WTC11 (cell line): ENCODE measurements at regions not wholly inside any gene's neighbourhood (a gene's known extent, or its start where the extent isn't known, plus 50 kb on each side); places are given as distances from the start of the nearest gene placed in this dataset.

Source experiments
- ATAC-seq: fragments of 200-7000 bp; cut with Tn5 transposase; 2 replicates; pipeline ENCODE4 v1.10.0; 2021; ENCODE audit warnings: mild to moderate bottlenecking, moderate library complexity
- CTCF ChIA-PET: fragments of 300-600 bp; sonication (Branson Sonifier 250); formaldehyde crosslinking; loops from one replicate; lab custom pipeline; 2021; ENCODE audit warnings: antibody characterized with exemption; lab: Charles Lee
- POLR2A ChIA-PET: fragments of 350-600 bp; sonication (Branson Sonifier 250); formaldehyde crosslinking; loops from one replicate; lab custom pipeline; 2021; ENCODE audit warnings: antibody characterized with exemption; lab: Charles Lee
- DNase-seq: peaks from one replicate; pipeline ENCODE4 v3.0.0; 2021; ENCODE audit warnings: low spot score
- H3K27ac Mint-ChIP-seq: 2 replicates; pipeline ENCODE4 v1.8.0; 2021; ENCODE audit warnings: mixed read lengths
- H3K27me3 Mint-ChIP-seq: 2 replicates; pipeline ENCODE4 v1.8.0; 2021; ENCODE audit warnings: low read depth, mild to moderate bottlenecking, moderate library complexity, mixed read lengths
- H3K36me3 Mint-ChIP-seq: 2 replicates; pipeline ENCODE4 v1.8.0; 2021; ENCODE audit warnings: mixed read lengths
- H3K4me1 Mint-ChIP-seq: 2 replicates; pipeline ENCODE4 v1.8.0; 2022; ENCODE audit warnings: mixed read lengths
- H3K4me3 Mint-ChIP-seq: 2 replicates; pipeline ENCODE4 v1.8.0; 2021; ENCODE audit warnings: mild to moderate bottlenecking, moderate library complexity, mixed read lengths
- H3K9me3 Mint-ChIP-seq: 2 replicates; pipeline ENCODE4 v1.8.0; 2021; ENCODE audit warnings: mixed read lengths
- ATF1 ChIP-seq: sonication (generic); formaldehyde crosslinking; IDR thresholded peaks from 2 replicates; pipeline ENCODE4 v1.8.1; 2023; ENCODE audit warnings: mild to moderate bottlenecking, moderate library complexity, missing genetic modification reagents
- FOXP1 ChIP-seq: sonication (generic); formaldehyde crosslinking; IDR thresholded peaks from 2 replicates; pipeline ENCODE4 v1.8.0; 2022; ENCODE audit warnings: missing genetic modification reagents, mild to moderate bottlenecking, moderate library complexity, borderline replicate concordance
- GABPB1 ChIP-seq: sonication (generic); formaldehyde crosslinking; IDR thresholded peaks from 2 replicates; pipeline ENCODE4 v1.8.1; 2023; ENCODE audit warnings: mild to moderate bottlenecking, missing genetic modification reagents
- HMGA2 ChIP-seq: fragments of 250-450 bp; sonication (Bioruptor Pico); IDR thresholded peaks from 2 replicates; pipeline ENCODE4 v1.4.0; 2021; ENCODE audit warnings: mild to moderate bottlenecking, moderate library complexity
- JUN ChIP-seq: sonication (generic); formaldehyde crosslinking; IDR thresholded peaks from 2 replicates; pipeline ENCODE4 v1.8.0; 2023; ENCODE audit warnings: mild to moderate bottlenecking, missing genetic modification reagents
- NFE2L1 ChIP-seq: sonication (generic); formaldehyde crosslinking; IDR thresholded peaks from 2 replicates; pipeline ENCODE4 v1.8.1; 2023; ENCODE audit warnings: missing genetic modification reagents
- NFYB ChIP-seq: sonication (generic); formaldehyde crosslinking; conservative IDR thresholded peaks from 2 replicates; pipeline ENCODE4 v1.8.0; 2022; ENCODE audit warnings: low read depth, missing genetic modification reagents
- OVOL2 ChIP-seq: fragments of 250-450 bp; sonication (Bioruptor Pico); IDR thresholded peaks from 2 replicates; pipeline ENCODE4 v1.9.0; 2021; ENCODE audit warnings: mild to moderate bottlenecking, borderline replicate concordance
- TF ChIP-seq, protein P1 (sequence below): sonication (generic); formaldehyde crosslinking; IDR thresholded peaks from 2 replicates; pipeline ENCODE4 v1.8.1; 2022; ENCODE audit warnings: low read depth, missing genetic modification reagents, borderline replicate concordance
- TF ChIP-seq, protein P2 (sequence below): sonication (generic); formaldehyde crosslinking; IDR thresholded peaks from 2 replicates; pipeline ENCODE4 v1.8.1; 2023; ENCODE audit warnings: mild to moderate bottlenecking, missing genetic modification reagents, borderline replicate concordance
- TF ChIP-seq, protein P3 (sequence below): sonication (generic); formaldehyde crosslinking; IDR thresholded peaks from 2 replicates; pipeline ENCODE4 v1.8.1; 2022; ENCODE audit warnings: low read depth, mild to moderate bottlenecking, moderate library complexity, missing genetic modification reagents, borderline replicate concordance
- TF ChIP-seq, protein P4 (sequence below): sonication (generic); formaldehyde crosslinking; IDR thresholded peaks from 2 replicates; pipeline ENCODE4 v1.8.0; 2022; ENCODE audit warnings: mild to moderate bottlenecking, missing genetic modification reagents
- TF ChIP-seq, protein P5 (sequence below): fragments of 250-450 bp; sonication (Bioruptor Pico); IDR thresholded peaks from 2 replicates; pipeline ENCODE4 v1.9.0; 2021; ENCODE audit warnings: moderate library complexity, mild to moderate bottlenecking, inconsistent platforms, borderline replicate concordance

DNA sequence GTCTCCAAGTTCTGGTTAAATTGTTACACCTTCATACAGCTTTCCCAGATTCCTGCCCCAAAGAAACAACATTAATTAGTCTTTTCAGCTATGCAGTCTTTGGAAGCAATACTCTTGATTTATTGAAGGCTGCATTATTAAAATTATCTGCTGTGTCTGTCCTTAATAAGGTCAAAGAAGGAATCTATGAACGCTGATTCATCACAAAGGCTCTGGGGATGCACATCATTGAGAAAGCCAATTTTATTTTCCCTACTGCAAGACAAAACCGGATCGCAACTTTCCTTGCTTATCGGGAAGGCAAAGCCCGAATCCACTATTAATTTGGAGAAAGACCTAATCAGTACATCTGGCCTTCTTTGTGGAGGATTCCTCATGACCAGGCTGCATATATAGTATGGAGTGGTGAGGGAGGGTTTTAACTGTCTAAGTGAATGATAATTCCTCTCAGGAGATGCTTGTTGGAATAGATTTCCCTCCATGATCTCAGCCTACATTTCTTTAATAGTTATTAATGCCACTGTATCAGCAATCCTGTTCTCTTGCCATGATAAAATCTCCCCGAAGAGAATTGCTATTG lies 224.6 kb downstream of the PIK3C3 start (continued):
- TF ChIP-seq, protein P1, sequence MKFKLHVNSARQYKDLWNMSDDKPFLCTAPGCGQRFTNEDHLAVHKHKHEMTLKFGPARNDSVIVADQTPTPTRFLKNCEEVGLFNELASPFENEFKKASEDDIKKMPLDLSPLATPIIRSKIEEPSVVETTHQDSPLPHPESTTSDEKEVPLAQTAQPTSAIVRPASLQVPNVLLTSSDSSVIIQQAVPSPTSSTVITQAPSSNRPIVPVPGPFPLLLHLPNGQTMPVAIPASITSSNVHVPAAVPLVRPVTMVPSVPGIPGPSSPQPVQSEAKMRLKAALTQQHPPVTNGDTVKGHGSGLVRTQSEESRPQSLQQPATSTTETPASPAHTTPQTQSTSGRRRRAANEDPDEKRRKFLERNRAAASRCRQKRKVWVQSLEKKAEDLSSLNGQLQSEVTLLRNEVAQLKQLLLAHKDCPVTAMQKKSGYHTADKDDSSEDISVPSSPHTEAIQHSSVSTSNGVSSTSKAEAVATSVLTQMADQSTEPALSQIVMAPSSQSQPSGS, result no peak
- no peak for TF ChIP-seq JUN (CRISPR knock-in tag)
- no peak for TF ChIP-seq ATF1
- TF ChIP-seq NFYB, result no peak
- no peak for TF ChIP-seq FOXP1 (CRISPR knock-in tag)
- no peak for TF ChIP-seq HMGA2 (CRISPR knock-in tag)
- TF ChIP-seq NFE2L1, result no peak
- TF ChIP-seq, protein P2, sequence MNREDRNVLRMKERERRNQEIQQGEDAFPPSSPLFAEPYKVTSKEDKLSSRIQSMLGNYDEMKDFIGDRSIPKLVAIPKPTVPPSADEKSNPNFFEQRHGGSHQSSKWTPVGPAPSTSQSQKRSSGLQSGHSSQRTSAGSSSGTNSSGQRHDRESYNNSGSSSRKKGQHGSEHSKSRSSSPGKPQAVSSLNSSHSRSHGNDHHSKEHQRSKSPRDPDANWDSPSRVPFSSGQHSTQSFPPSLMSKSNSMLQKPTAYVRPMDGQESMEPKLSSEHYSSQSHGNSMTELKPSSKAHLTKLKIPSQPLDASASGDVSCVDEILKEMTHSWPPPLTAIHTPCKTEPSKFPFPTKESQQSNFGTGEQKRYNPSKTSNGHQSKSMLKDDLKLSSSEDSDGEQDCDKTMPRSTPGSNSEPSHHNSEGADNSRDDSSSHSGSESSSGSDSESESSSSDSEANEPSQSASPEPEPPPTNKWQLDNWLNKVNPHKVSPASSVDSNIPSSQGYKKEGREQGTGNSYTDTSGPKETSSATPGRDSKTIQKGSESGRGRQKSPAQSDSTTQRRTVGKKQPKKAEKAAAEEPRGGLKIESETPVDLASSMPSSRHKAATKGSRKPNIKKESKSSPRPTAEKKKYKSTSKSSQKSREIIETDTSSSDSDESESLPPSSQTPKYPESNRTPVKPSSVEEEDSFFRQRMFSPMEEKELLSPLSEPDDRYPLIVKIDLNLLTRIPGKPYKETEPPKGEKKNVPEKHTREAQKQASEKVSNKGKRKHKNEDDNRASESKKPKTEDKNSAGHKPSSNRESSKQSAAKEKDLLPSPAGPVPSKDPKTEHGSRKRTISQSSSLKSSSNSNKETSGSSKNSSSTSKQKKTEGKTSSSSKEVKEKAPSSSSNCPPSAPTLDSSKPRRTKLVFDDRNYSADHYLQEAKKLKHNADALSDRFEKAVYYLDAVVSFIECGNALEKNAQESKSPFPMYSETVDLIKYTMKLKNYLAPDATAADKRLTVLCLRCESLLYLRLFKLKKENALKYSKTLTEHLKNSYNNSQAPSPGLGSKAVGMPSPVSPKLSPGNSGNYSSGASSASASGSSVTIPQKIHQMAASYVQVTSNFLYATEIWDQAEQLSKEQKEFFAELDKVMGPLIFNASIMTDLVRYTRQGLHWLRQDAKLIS (CRISPR knock-in tag), result no peak
- TF ChIP-seq, all 79 proteins: peak for 0

DNA sequence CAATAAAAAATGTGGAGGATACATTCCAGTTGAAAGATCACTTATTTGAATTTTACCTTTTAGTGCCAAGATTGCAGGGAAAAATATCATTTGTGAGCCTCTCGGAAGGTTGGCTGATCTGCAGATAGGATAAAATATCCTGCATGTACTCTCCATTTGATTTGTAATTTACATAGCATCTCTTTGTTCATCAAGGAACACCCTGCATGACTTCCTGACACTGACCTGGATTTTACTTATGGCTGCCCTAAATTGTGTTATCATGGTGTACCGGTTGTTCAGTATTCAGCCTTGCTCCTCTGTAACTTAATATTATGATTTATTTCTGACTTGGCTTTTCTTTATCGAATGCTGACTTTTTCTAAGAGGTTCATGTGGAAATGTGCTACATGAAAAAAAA lies 226.4 kb downstream of the PIK3C3 start:
- ATAC-seq (no peak), DNase-seq (no peak)
- peaks cover 11% of the 10 kb centered on the region for H3K9me3 Mint-ChIP-seq
- TF ChIP-seq, protein P3, sequence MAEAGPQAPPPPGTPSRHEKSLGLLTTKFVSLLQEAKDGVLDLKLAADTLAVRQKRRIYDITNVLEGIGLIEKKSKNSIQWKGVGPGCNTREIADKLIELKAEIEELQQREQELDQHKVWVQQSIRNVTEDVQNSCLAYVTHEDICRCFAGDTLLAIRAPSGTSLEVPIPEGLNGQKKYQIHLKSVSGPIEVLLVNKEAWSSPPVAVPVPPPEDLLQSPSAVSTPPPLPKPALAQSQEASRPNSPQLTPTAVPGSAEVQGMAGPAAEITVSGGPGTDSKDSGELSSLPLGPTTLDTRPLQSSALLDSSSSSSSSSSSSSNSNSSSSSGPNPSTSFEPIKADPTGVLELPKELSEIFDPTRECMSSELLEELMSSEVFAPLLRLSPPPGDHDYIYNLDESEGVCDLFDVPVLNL (CRISPR knock-in tag), result no peak
- TF ChIP-seq GABPB1 (CRISPR knock-in tag) (no peak), JUN (CRISPR knock-in tag) (no peak), OVOL2 (CRISPR knock-in tag) (no peak), FOXP1 (CRISPR knock-in tag) (no peak)
- TF ChIP-seq, protein P2 (CRISPR knock-in tag), result no peak
- TF ChIP-seq, protein P4, sequence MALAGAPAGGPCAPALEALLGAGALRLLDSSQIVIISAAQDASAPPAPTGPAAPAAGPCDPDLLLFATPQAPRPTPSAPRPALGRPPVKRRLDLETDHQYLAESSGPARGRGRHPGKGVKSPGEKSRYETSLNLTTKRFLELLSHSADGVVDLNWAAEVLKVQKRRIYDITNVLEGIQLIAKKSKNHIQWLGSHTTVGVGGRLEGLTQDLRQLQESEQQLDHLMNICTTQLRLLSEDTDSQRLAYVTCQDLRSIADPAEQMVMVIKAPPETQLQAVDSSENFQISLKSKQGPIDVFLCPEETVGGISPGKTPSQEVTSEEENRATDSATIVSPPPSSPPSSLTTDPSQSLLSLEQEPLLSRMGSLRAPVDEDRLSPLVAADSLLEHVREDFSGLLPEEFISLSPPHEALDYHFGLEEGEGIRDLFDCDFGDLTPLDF, result no peak
- TF ChIP-seq, protein P5, sequence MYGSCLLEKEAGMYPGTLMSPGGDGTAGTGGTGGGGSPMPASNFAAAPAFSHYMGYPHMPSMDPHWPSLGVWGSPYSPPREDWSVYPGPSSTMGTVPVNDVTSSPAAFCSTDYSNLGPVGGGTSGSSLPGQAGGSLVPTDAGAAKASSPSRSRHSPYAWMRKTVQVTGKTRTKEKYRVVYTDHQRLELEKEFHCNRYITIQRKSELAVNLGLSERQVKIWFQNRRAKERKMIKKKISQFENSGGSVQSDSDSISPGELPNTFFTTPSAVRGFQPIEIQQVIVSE (CRISPR knock-in tag), result no peak
- CTCF ChIA-PET, result no interaction called here
- no peaks in the 10 kb centered on the region for H3K4me1 Mint-ChIP-seq
- H3K36me3 Mint-ChIP-seq, result no peaks in the 10 kb centered on the region
- no peak overlapping the region for H3K4me3 Mint-ChIP-seq
- no peaks in the 10 kb centered on the region for H3K27me3 Mint-ChIP-seq
- POLR2A ChIA-PET, result no interaction called here
- no peak overlapping the region for H3K27ac Mint-ChIP-seq
